Activated T-cell treated with anti-CD3 and anti-CD28 coated beads for 1 hour (primary cell): ENCODE measurements at regions not wholly inside any gene's neighbourhood (a gene's known extent, or its start where the extent isn't known, plus 50 kb on each side); places are given as distances from the start of the nearest gene placed in this dataset.
"Not testable (repeated sequence)": the region's sequence is repeated elsewhere in the genome, so short reads cannot be mapped to it uniquely, and the experiment has no call there.

Experiments used
- DNase-seq: peaks from one replicate; pipeline ENCODE4 v3.0.0-alpha.2; 2020; ENCODE audit warnings: low read depth

DNA sequence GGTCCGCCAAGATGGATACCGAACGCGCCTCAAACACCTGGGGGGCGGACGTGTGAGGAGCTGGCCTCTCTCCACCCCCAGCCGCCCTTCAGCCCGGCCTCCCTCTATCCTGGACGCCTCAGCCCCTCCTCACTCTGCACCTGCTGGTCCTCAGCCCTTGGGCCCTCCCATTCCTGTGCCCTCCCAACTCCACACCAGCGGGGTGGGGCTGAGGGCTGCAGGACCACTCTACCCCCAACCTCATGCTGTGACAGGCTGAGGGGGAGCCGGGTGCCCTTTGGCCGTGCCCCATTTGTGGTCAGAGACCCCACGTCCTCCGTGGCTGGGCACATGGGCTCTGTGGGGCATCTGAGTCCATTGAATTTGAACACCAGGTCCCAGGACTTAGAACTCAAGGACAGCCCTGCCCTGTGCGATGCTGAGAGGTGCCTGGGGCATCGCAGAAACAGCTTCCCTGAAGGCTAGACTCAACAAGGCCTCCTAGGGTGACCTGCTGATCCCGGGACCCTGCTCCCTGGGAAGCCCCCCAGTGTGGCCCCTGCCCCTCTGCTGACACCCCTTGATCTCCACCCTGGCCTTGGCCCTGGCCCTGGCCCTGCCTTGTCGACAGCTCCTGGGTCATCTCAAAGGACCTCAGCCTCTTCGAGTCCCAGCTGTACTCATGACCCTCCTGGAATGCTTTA lies 82.0 kb upstream of the SFSWAP start:
- DNase-seq = no peak

DNA sequence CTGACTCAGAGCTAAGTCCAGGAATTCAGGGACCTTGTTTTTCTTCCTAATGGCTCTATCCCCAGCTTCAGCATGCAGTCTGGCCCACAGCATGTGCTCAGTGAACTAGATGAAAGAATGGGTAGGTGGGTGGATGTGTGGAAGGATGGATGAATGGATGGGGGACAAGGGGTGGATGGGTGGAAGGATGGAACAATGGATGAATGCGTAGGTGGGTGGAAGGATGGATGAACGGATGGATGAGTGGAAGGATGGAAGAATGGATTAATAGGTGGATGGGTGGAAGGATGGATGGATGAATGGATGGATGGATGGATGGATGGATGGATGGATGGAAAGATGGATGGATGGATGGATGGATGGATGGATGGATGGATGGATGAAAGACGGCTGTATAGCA lies 79.7 kb upstream of the SFSWAP start:
- DNase-seq = no peak

GRCh38 chr12:131631889-131632651 lies 78.8 kb upstream of the SFSWAP start:
- DNase-seq = not testable (repeated sequence)

DNA sequence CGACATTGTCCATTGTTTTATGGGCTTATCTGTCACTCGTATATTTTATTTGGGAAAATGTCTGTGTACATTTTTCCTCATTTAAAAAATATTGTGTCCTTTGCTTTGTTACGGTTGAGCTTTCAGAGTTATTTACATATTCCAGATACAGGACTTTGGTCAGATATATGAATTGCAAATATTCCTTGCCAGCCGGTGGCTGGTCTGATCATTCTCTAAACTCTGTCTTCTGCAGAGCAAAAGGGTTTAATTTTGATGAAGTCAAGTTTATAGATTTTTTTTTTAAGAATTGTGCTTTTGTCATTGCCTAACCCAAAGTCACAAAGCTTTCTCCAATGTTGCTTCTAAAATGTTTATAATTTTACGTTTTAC lies 78.3 kb upstream of the SFSWAP start:
- DNase-seq = not testable (repeated sequence)

- not testable (repeated sequence) for DNase-seq
Measured at GRCh38 chr12:131633610-131634009, 77.3 kb upstream of the SFSWAP start.

GRCh38 chr12:131634037-131634436 lies 76.9 kb upstream of the SFSWAP start:
- no peak for DNase-seq

GRCh38 chr12:131635012-131635411 lies 75.9 kb upstream of the SFSWAP start:
- DNase-seq = not testable (repeated sequence)

GRCh38 chr12:131635491-131636122 lies 75.3 kb upstream of the SFSWAP start:
- no peak for DNase-seq

- DNase-seq = no peak
Measured at GRCh38 chr12:131636266-131636665, 74.6 kb upstream of the SFSWAP start.

GRCh38 chr12:131636940-131637750 lies 73.7 kb upstream of the SFSWAP start:
- no peak for DNase-seq

GRCh38 chr12:131637986-131638385 lies 72.9 kb upstream of the SFSWAP start:
- no peak for DNase-seq

GRCh38 chr12:131639270-131639940 lies 71.5 kb upstream of the SFSWAP start:
- no peak for DNase-seq

DNA sequence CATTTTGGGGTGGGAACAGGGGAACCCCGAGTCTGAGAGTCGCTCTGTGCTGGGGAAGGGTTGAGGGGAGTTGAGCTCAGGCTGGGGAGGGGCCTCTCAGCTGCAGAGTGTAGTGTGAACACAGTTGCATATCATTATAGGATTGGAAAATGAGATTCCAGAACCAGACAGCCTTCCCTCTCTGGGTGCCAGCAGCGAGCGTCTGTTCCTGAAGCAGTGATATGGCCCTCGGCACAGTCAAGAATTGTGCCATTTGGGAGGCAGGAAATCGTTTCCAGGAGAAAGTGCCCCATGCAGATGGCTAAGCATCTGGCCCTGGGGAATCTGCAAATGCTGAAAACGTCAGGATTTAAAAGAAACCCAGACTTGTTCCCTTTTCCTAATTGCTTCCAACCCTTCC lies 70.4 kb upstream of the SFSWAP start:
- no peak for DNase-seq

DNA sequence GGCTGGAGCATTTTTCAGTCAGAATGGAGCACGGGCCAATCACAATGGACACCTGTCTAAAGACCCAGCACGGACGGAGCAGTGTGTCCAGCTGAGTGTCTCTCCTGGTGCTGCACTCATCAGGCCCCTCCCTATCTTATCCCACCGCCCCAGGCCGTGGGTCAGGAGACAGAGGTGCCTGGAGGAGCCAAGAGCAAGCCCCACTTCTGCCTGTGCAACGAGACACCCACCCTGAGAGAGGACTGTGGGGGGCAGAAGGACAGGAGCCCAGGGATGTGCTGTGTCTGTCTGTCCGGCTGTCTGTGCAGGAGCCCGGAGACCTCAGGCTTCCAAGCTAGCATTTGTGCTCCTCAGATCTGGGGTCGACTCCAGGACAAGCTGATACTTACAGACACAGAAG lies 69.6 kb upstream of the SFSWAP start:
- DNase-seq = no peak

DNA sequence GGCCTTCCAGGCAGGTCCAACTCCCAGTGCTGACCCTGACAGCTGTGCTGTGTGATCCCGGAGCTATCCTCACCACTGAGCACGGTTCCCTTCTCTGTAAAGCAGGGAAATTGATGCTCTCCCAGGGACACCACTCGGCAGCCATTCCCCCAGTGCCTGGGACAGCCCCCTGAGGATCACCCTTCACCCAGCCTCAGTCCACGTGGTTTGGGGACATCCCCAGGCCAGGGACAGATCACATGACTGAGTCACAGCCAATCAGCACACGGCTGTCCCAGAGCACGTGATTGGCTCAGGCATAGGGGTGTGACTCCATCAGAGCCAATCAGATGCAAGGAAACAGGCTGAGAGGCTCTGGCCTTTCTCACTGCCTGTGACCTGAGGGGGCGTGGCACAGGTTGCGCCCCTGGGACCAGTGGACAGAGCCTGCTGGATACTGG lies 68.8 kb upstream of the SFSWAP start:
- no peak for DNase-seq

- no peak for DNase-seq
Measured at GRCh38 chr12:131642771-131643170, 68.1 kb upstream of the SFSWAP start.

GRCh38 chr12:131643631-131644452 lies 67.0 kb upstream of the SFSWAP start:
- no peak for DNase-seq

DNA sequence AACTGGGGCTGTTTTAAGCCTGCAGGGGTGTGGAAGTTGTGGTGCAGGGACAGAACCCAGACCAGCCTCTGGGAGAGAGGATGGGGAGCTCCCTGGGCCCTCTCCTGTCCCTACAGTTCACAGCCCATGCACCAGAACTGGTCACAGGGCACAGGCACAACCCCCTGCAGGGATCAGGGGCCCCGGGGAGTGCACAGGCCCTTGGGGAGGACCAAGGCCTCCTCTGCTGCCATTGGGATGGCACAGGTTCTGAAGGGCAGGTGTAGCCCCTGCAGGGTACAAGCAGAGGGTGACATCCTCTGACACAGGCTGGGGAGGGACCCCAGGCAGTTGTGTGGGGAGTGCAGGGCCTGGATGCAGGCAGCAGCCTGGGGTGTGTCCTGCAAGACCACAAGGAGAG lies 66.4 kb upstream of the SFSWAP start:
- no peak for DNase-seq

DNA sequence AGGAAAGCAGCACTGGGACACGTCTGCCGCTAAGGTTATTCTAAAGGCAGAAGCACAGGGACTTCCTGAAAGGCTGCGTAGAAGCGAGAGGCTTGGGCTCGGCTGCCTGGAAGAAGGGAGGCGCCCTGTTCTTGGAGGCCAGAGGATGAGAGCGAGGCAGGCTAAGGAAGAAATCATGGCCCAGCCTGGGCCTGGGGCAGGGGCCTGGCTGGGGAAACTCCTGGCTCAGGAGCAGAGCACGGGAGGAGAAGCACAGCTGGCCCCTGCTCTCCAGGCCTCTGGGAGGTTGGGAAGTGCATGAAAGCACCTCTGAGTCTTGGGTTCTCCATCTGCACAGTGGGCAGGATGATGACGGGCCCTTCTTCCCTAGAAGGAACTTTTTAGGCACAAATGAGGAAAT lies 66.0 kb upstream of the SFSWAP start:
- not testable (repeated sequence) for DNase-seq

GRCh38 chr12:131645557-131645956 lies 65.3 kb upstream of the SFSWAP start:
- not testable (repeated sequence) for DNase-seq

DNA sequence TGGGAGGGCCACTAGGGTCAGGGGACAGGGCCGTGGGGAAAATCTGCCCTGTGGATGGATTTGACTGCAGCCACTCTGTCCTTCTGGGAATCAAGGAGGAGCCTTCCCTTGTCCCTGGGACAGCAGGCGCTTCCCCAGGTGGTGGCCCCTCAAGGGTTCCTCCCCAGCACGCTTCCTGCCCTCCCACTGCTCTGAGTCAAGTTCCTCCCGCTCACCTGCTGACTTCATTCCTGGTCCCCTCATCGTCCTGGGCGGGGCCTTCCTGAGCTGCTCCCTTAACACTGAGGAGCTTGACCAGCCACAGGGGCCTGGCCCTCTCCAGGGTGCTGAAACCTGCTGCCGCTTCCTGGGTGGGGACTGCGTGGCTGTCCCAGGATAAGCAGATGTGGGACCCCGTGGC lies 64.4 kb upstream of the SFSWAP start:
- DNase-seq = not testable (repeated sequence)
